ENCODE measurements at regions not wholly inside any gene's neighbourhood (a gene's known extent, or its start where the extent isn't known, plus 50 kb on each side); places are given as distances from the start of the nearest gene placed in this dataset.

DNA sequence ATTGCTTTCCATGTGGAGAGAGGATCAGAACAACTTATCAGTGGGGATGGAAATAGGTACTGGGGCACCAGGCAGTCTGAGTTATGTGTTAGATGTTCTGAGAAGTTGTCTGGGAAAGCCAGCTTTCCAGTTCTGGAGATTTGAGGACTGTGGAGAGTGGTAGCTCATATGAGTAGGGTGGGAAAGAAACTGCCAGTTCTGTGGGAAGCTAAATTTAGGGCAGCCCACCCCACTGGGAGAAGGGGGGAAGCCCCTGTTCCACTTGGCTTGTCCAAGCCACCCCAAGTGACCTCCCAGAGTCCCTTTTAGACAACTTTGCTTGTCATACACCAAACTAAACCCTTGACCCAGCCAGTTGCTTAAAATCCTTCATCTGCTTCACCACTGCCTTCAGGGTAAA, 189.5 kb downstream of the REEP3 start:
- TF ChIP-seq, protein P1, sequence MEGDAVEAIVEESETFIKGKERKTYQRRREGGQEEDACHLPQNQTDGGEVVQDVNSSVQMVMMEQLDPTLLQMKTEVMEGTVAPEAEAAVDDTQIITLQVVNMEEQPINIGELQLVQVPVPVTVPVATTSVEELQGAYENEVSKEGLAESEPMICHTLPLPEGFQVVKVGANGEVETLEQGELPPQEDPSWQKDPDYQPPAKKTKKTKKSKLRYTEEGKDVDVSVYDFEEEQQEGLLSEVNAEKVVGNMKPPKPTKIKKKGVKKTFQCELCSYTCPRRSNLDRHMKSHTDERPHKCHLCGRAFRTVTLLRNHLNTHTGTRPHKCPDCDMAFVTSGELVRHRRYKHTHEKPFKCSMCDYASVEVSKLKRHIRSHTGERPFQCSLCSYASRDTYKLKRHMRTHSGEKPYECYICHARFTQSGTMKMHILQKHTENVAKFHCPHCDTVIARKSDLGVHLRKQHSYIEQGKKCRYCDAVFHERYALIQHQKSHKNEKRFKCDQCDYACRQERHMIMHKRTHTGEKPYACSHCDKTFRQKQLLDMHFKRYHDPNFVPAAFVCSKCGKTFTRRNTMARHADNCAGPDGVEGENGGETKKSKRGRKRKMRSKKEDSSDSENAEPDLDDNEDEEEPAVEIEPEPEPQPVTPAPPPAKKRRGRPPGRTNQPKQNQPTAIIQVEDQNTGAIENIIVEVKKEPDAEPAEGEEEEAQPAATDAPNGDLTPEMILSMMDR (IDR thresholded peaks at IDR 0.05; ENCODE audit: borderline replicate concordance, insufficient read depth, low read depth, low read length): no peak
- H3K4me3 ChIP-seq (ENCODE audit: low read depth, low read length): no peak overlapping the region

GRCh38 chr10:63711361-63711760, 190.2 kb downstream of the REEP3 start:
- H3K4me3 ChIP-seq (ENCODE audit: low read depth, low read length): no peak overlapping the region
- TF ChIP-seq, protein P1 (IDR thresholded peaks at IDR 0.05; ENCODE audit: borderline replicate concordance, insufficient read depth, low read depth, low read length): no peak

DNA sequence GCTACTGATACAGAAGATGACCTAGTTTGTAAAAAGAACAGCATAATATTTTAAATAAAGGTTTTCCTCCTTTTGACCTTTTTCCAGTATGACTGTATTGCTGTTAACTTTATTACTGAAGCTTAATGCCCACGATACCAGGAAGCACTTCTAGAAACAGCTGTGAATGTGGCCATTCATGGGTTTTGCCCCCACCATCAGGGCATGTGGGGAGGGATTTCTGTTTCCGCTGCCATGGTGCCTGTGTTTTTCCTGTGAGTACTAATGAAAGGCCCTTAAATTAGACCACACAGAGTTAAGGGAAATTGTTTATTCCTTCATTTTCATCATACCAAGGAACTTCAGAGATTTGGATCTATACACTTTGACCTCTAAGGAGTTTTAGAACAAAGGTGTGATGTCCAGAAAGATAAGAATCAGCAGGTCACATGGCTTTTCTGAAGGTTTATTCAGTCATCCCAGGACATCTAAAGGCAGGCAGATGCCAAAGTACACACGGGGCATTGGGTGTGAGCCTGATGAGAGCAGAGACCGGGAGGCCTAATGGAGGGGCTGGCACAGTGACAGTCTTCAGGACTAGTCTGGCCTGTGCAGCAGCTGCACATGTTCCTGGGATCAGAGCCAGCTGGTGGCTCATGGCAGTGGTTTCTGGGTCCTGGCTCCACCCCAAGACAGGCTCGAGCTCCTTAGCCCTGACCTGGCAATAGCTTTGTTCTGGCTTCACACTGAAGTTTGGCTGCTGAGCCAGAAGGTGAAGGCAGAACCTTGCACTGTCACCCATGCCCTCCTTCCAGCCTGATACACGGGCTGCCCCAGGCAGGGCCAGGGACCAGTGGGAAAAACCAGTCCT, 190.9 kb downstream of the REEP3 start:
- TF ChIP-seq, protein P1 (IDR thresholded peaks at IDR 0.05; ENCODE audit: borderline replicate concordance, insufficient read depth, low read depth, low read length): no peak
- H3K4me3 ChIP-seq (ENCODE audit: low read depth, low read length): no peak overlapping the region

- no peak overlapping the region for H3K4me3 ChIP-seq (ENCODE audit: low read depth, low read length)
- TF ChIP-seq, protein P1 (IDR thresholded peaks at IDR 0.05; ENCODE audit: borderline replicate concordance, insufficient read depth, low read depth, low read length): no peak
Measured at GRCh38 chr10:63712717-63713115, 191.5 kb downstream of the REEP3 start.

GRCh38 chr10:63713191-63714144, 192.3 kb downstream of the REEP3 start:
- TF ChIP-seq, protein P1 (IDR thresholded peaks at IDR 0.05; ENCODE audit: borderline replicate concordance, insufficient read depth, low read depth, low read length): no peak
- H3K4me3 ChIP-seq (ENCODE audit: low read depth, low read length): no peak overlapping the region

GRCh38 chr10:63716016-63716580, 194.9 kb downstream of the REEP3 start:
- TF ChIP-seq, protein P1 (IDR thresholded peaks at IDR 0.05; ENCODE audit: borderline replicate concordance, insufficient read depth, low read depth, low read length): no peak
- no peak overlapping the region for H3K4me3 ChIP-seq (ENCODE audit: low read depth, low read length)

All from GM12875 (cell line).